A549 (cell line): ENCODE measurements at regions not wholly inside any gene's neighbourhood (a gene's known extent, or its start where the extent isn't known, plus 50 kb on each side); places are given as distances from the start of the nearest gene placed in this dataset.
"Not testable (repeated sequence)": the region's sequence is repeated elsewhere in the genome, so short reads cannot be mapped to it uniquely, and the experiment has no call there.

Experiments
- ATAC-seq, 2 experiments: fragments of 200-7000 bp in 1 of 2; fragments of >200 bp in 1 of 2; cut with Nextera tagmentation in 1 of 2; cut with Tn5 transposase in 1 of 2; 3 replicates each; pipeline versions ENCODE4 v1.8.0 to v1.9.1; 2018 to 2020; ENCODE audit warnings: mild to moderate bottlenecking in 1 of 2, moderate library complexity in 1 of 2
- CTCF ChIA-PET: fragments of 300-600 bp; sonication (Branson Sonifier 250); formaldehyde crosslinking; extraction: SDS; loops from one replicate; lab custom pipeline; 2021; ENCODE audit warnings: antibody characterized with exemption, inconsistent platforms; lab: Yijun Ruan, JAX
- POLR2A ChIA-PET: fragments of 350-600 bp; formaldehyde crosslinking; extraction: SDS; loops from one replicate; lab custom pipeline; 2021; ENCODE audit warnings: antibody characterized with exemption, inconsistent platforms; lab: Yijun Ruan, JAX
- DNase-seq, 2 experiments: peaks; one replicate each; pipeline versions ENCODE4 v3.0.0 to v3.0.0-alpha.2; 2011 to 2016; ENCODE audit warnings: low read depth in 1 of 2, low spot score in 1 of 2
- FAIRE-seq: peaks from 2 replicates; lab custom pipeline; 2011; peaks lifted over from hg19 to GRCh38; lab: Jason Lieb, UNC
- H3K27ac ChIP-seq, 2 experiments: fragments of >200 bp; sonication (Bioruptor Twin); formaldehyde crosslinking; 3 replicates each; pipeline ENCODE4 v1.5.1; 2016 to 2017
- H3K4me1 ChIP-seq: fragments of >200 bp; sonication (Bioruptor Twin); formaldehyde crosslinking; 3 replicates; pipeline ENCODE4 v1.6.1; 2016
- H3K4me2 ChIP-seq: fragments of >200 bp; sonication (Bioruptor Twin); formaldehyde crosslinking; 3 replicates; pipeline ENCODE4 v1.6.1; 2016
- H3K4me3 ChIP-seq: fragments of >200 bp; sonication (Bioruptor Twin); formaldehyde crosslinking; 3 replicates; pipeline ENCODE4 v1.5.1; 2016
- H3K9me3 ChIP-seq: fragments of >200 bp; sonication (Bioruptor Twin); formaldehyde crosslinking; 3 replicates; pipeline ENCODE4 v1.6.1; 2016
- CHD2 ChIP-seq: fragments of 150-350 bp; IDR thresholded peaks from 2 replicates; pipeline ENCODE4 v1.6.1; 2014; ENCODE audit warnings: low read length; ENCODE audit not compliant: partially characterized antibody
- CTCF ChIP-seq: fragments of >200 bp; sonication (Bioruptor Twin); formaldehyde crosslinking; IDR thresholded peaks from 3 replicates; pipeline ENCODE4 v1.5.1; 2016
- GATA3 ChIP-seq: IDR thresholded peaks from 2 replicates; pipeline ENCODE4 v1.6.1; 2012; ENCODE audit warnings: borderline replicate concordance
- HES2 ChIP-seq: fragments of >200 bp; sonication (Bioruptor Twin); formaldehyde crosslinking; IDR thresholded peaks from 2 replicates; pipeline ENCODE4 v1.6.1; 2016
- HEYL ChIP-seq: fragments of 250-450 bp; sonication (Bioruptor Pico); IDR thresholded peaks from 2 replicates; pipeline ENCODE4 v1.8.0; 2021; ENCODE audit warnings: mild to moderate bottlenecking, moderate library complexity
- HOXA7 ChIP-seq: fragments of 250-450 bp; sonication (Bioruptor Pico); IDR thresholded peaks from 2 replicates; pipeline ENCODE4 v1.5.0; 2020; ENCODE audit warnings: mild to moderate bottlenecking, moderate library complexity
- JUN ChIP-seq, 2 experiments: fragments of >200 bp; sonication (Bioruptor Twin); formaldehyde crosslinking; IDR thresholded peaks; 2 replicates in 1 of 2; 3 replicates in 1 of 2; pipeline ENCODE4 v1.6.1; 2016 to 2017
- MYC ChIP-seq: IDR thresholded peaks from 2 replicates; pipeline ENCODE4 v1.6.1; 2012; ENCODE audit warnings: mild to moderate bottlenecking, inconsistent platforms, low read length, improper control_type of control experiment, borderline replicate concordance
- NR3C1 ChIP-seq: fragments of >200 bp; sonication (Bioruptor Twin); formaldehyde crosslinking; IDR thresholded peaks from 3 replicates; pipeline ENCODE4 v1.6.1; 2017
- PBX3 ChIP-seq: IDR thresholded peaks from 2 replicates; pipeline ENCODE4 v1.6.1; 2012
- RAD21 ChIP-seq, 2 experiments: fragments of >200 bp in 1 of 2; sonication (Bioruptor Twin) in 1 of 2; formaldehyde crosslinking in 1 of 2; IDR thresholded peaks in 1 of 2; conservative IDR thresholded peaks in 1 of 2; 2 replicates in 1 of 2; 3 replicates in 1 of 2; pipeline ENCODE4 v1.6.1; 2012 to 2018; ENCODE audit warnings: inconsistent platforms in 1 of 2
- ZFP36 ChIP-seq: fragments of 450-650 bp; IDR thresholded peaks from 2 replicates; pipeline ENCODE4 v1.6.1; 2014; ENCODE audit warnings: borderline replicate concordance; ENCODE audit not compliant: partially characterized antibody
- WGBS: methylation state at CpG from one replicate; pipeline ENCODE4 v1.1.6; 2017; ENCODE audit errors: missing lambda C conversion rate; 5-methylcytosine and 5-hydroxymethylcytosine counted together
- small RNA-seq, 6 experiments: library from RNA; depleted of rRNA; stranded (forward); fragments of <200 nt; gene quantifications; one replicate each; pipeline ENCODE3, GENCODE V24; 2012

- no peak for TF ChIP-seq PBX3
- TF ChIP-seq GATA3: no peak
These were observed 187.0 kb downstream of the UBE3A start (continued) for GRCh38 chr15:25251700-25252390.

- CTCF ChIA-PET, POLR2A ChIA-PET, H3K4me1 ChIP-seq, H3K4me2 ChIP-seq, H3K4me3 ChIP-seq, FAIRE-seq, H3K27ac ChIP-seq, DNase-seq, ATAC-seq, H3K9me3 ChIP-seq: not testable (repeated sequence)
- WGBS: 27% methylated on average over 10 of the region's 35 CpGs
These were observed 185.5 kb downstream of the UBE3A start for GRCh38 chr15:25253048-25253973.

GRCh38 chr15:25268166-25268565 lies 170.7 kb downstream of the UBE3A start:
- ATAC-seq: no peak
- peak in 1 of 2 experiments; percentile 11 for DNase-seq
- ChIA-PET CTCF (no interaction called here), POLR2A (no interaction called here)
- Histone ChIP-seq H3K9me3 (no peaks in the 10 kb centered on the region), H3K4me3 (no peak overlapping the region), H3K4me1 (no peaks in the 10 kb centered on the region), H3K4me2 (no peak overlapping the region), H3K27ac (no peak overlapping the region)
- no peak for FAIRE-seq
- TF ChIP-seq MYC: no peak
- TF ChIP-seq CHD2: no peak
- TF ChIP-seq RAD21 (conservative IDR thresholded peaks at IDR 0.05 in 1 of 2, IDR thresholded peaks at IDR 0.05 in 1 of 2): no peak
- no peak for TF ChIP-seq HES2
- no peak for TF ChIP-seq JUN (IDR thresholded peaks at IDR 0.05)
- no peak for TF ChIP-seq HOXA7
- no peak for TF ChIP-seq PBX3
- no peak for TF ChIP-seq NR3C1
- TF ChIP-seq HEYL (CRISPR knock-in tag): no peak
- TF ChIP-seq ZFP36: no peak
- TF ChIP-seq CTCF: no peak
- 1% methylated on average over 6 of the region's 6 CpGs for WGBS

Small RNAs in the stretch of these regions (small RNA-seq; reads per million reads assigned to genes)
- gene RF00105: 0 reads per million in 6 experiments
- gene SNORD115-1: 0 to 0.12 (median 0) reads per million in 6 experiments
- gene SNORD115-10: 0 to 0.04 (median 0) reads per million in 6 experiments
- 0 reads per million in 6 experiments for gene SNORD115-11
- 0 reads per million in 6 experiments for gene SNORD115-12
- gene SNORD115-14: 0 reads per million in 6 experiments
- gene SNORD115-15: 0 reads per million in 6 experiments
- 0 reads per million in 6 experiments for gene SNORD115-16
- gene SNORD115-17: 0 reads per million in 6 experiments
- 0 reads per million in 6 experiments for gene SNORD115-18
- 0 reads per million in 6 experiments for gene SNORD115-19
- gene SNORD115-2: 0 reads per million in 6 experiments
- 0 reads per million in 6 experiments for gene SNORD115-20
- 0 reads per million in 6 experiments for gene SNORD115-21
- 0 reads per million in 6 experiments for gene SNORD115-22
- 0 reads per million in 6 experiments for gene SNORD115-23
- 0 reads per million in 6 experiments for gene SNORD115-24
- gene SNORD115-25: 0 reads per million in 6 experiments
- gene SNORD115-27: 0 reads per million in 6 experiments
- 0 reads per million in 6 experiments for gene SNORD115-28
- gene SNORD115-29: 0 reads per million in 6 experiments
- gene SNORD115-3: 0 reads per million in 6 experiments
- gene SNORD115-30: 0 reads per million in 6 experiments
- gene SNORD115-31: 0 reads per million in 6 experiments
- gene SNORD115-32: 0 reads per million in 6 experiments
- 0 reads per million in 6 experiments for gene SNORD115-33
- 0 reads per million in 6 experiments for gene SNORD115-34
- 0 reads per million in 6 experiments for gene SNORD115-35
- 0 reads per million in 6 experiments for gene SNORD115-36
- 0 reads per million in 6 experiments for gene SNORD115-37
- gene SNORD115-38: 0 reads per million in 6 experiments
- 0 reads per million in 6 experiments for gene SNORD115-39
- 0 reads per million in 6 experiments for gene SNORD115-4
- gene SNORD115-40: 0 reads per million in 6 experiments
- gene SNORD115-41: 0 to 0.08 (median 0) reads per million in 6 experiments
- 0 to 0.04 (median 0) reads per million in 6 experiments for gene SNORD115-42
- gene SNORD115-43: 0 reads per million in 6 experiments
- 0 reads per million in 6 experiments for gene SNORD115-44
- 0 reads per million in 6 experiments for gene SNORD115-45
- gene SNORD115-46: 0 reads per million in 6 experiments
- 0 reads per million in 6 experiments for gene SNORD115-47
- gene SNORD115-5: 0 reads per million in 6 experiments
- 0 reads per million in 6 experiments for gene SNORD115-6
- gene SNORD115-7: 0 reads per million in 6 experiments
- 0 reads per million in 6 experiments for gene SNORD115-8
- 0 reads per million in 6 experiments for gene SNORD115-9
- 4.5 to 77.1 (median 8.3) reads per million in 6 experiments for gene SNORD116-1
- gene SNORD116-10: 0 reads per million in 6 experiments
- gene SNORD116-11: 0 to 7.2 (median 1.7) reads per million in 6 experiments
- 0 to 0.99 (median 0) reads per million in 6 experiments for gene SNORD116-12
- 0 to 6.4 (median 0) reads per million in 6 experiments for gene SNORD116-13
- gene SNORD116-14: 0.78 to 45.1 (median 8.6) reads per million in 6 experiments
- 0 to 20.2 (median 5.3) reads per million in 6 experiments for gene SNORD116-15
- 0.69 to 202 (median 24.2) reads per million in 6 experiments for gene SNORD116-16
- 0 reads per million in 6 experiments for gene SNORD116-17
- 0 to 117 (median 1.7) reads per million in 6 experiments for gene SNORD116-18
- 0 reads per million in 6 experiments for gene SNORD116-19
- 0 to 0.16 (median 0) reads per million in 6 experiments for gene SNORD116-2
- gene SNORD116-22: 0 reads per million in 6 experiments
- gene SNORD116-23: 0 to 27.1 (median 6.1) reads per million in 6 experiments
- 2.5 to 37.9 (median 5.9) reads per million in 6 experiments for gene SNORD116-24
- gene SNORD116-25: 7.6 to 54.2 (median 12.8) reads per million in 6 experiments
- 0 to 9.9 (median 0.65) reads per million in 6 experiments for gene SNORD116-29
- 0 reads per million in 6 experiments for gene SNORD116-3
- 0 reads per million in 6 experiments for gene SNORD116-30
- gene SNORD116-5: 0 reads per million in 6 experiments
- 0 reads per million in 6 experiments for gene SNORD116-6
- 0 reads per million in 6 experiments for gene SNORD116-7
- 0 to 0.43 (median 0.06) reads per million in 6 experiments for gene SNORD116-8
- gene SNORD116-9: 0 reads per million in 6 experiments
